ENCODE measurements at regions not wholly inside any gene's neighbourhood (a gene's known extent, or its start where the extent isn't known, plus 50 kb on each side); places are given as distances from the start of the nearest gene placed in this dataset.

- peaks cover 0 to 41% (median 33%) of the 10 kb centered on the region in 10 experiments; a peak in 16 of 20 replicates for H3K4me1 ChIP-seq
- peaks cover 0 to 11% (median 6%) of the 10 kb centered on the region in 11 experiments; a peak in 12 of 22 replicates for H3K9me3 ChIP-seq (replicated peaks in 1 of 11)
- no peaks in the 10 kb centered on the region for H3K27me3 ChIP-seq
- TF ChIP-seq Cebpa-rat (IDR thresholded peaks at IDR 0.05), result no peak
- no peak overlapping the region for H3K27ac ChIP-seq
- no peaks in the 10 kb centered on the region for H4K20me1 ChIP-seq
- H3K4me2 ChIP-seq, result peak overlapping the region in 1 of 11 experiments; percentile 70; a peak in 2 of 22 replicates
- no peak overlapping the region for H3K4me3 ChIP-seq
- H3K9ac ChIP-seq, result no peak overlapping the region
- H3K36me3 ChIP-seq, result no peaks in the 10 kb centered on the region
Measured at GRCh38 chr22:49423125-49423650, 404.5 kb downstream of the BRD1 start.

- Histone ChIP-seq H3K36me3 (no peaks in the 10 kb centered on the region), H3K27ac (no peak overlapping the region), H3K4me3 (no peak overlapping the region), H3K9me3 (replicated peaks in 1 of 11) (peaks cover 0 to 11% (median 6%) of the 10 kb centered on the region in 11 experiments; a peak in 12 of 22 replicates), H3K4me2 (peak overlapping the region in 1 of 11 experiments; percentile 70; a peak in 2 of 22 replicates), H3K4me1 (peaks cover 0 to 41% (median 33%) of the 10 kb centered on the region in 10 experiments; a peak in 16 of 20 replicates), H3K27me3 (no peaks in the 10 kb centered on the region), H4K20me1 (no peaks in the 10 kb centered on the region), H3K9ac (no peak overlapping the region)
- TF ChIP-seq Cebpa-rat (IDR thresholded peaks at IDR 0.05), result no peak
Measured at GRCh38 chr22:49422701-49423100, 405.0 kb downstream of the BRD1 start.

- Histone ChIP-seq H3K4me2 (no peak overlapping the region), H3K4me1 (peaks cover 0 to 25% (median 19%) of the 10 kb centered on the region in 10 experiments; a peak in 13 of 20 replicates), H3K27me3 (no peaks in the 10 kb centered on the region), H3K9me3 (replicated peaks in 1 of 11) (peaks cover 0 to 11% (median 6%) of the 10 kb centered on the region in 11 experiments; a peak in 12 of 22 replicates), H3K9ac (no peak overlapping the region), H3K4me3 (no peak overlapping the region), H3K27ac (no peak overlapping the region), H4K20me1 (no peaks in the 10 kb centered on the region), H3K36me3 (no peaks in the 10 kb centered on the region)
- no peak for TF ChIP-seq Cebpa-rat (IDR thresholded peaks at IDR 0.05)
Measured at GRCh38 chr22:49420651-49421050, 407.0 kb downstream of the BRD1 start.

GRCh38 chr22:49419661-49420060 is 408.0 kb downstream of the BRD1 start:
- no peaks in the 10 kb centered on the region for H3K27me3 ChIP-seq
- H4K20me1 ChIP-seq, result no peaks in the 10 kb centered on the region
- no peaks in the 10 kb centered on the region for H3K36me3 ChIP-seq
- no peak overlapping the region for H3K4me3 ChIP-seq
- peaks cover 0 to 11% (median 6%) of the 10 kb centered on the region in 11 experiments; a peak in 12 of 22 replicates for H3K9me3 ChIP-seq (replicated peaks in 1 of 11)
- H3K4me2 ChIP-seq, result no peak overlapping the region
- H3K4me1 ChIP-seq, result peaks cover 0 to 15% (median 9%) of the 10 kb centered on the region in 10 experiments; a peak in 12 of 20 replicates
- H3K27ac ChIP-seq, result no peak overlapping the region
- TF ChIP-seq Cebpa-rat (IDR thresholded peaks at IDR 0.05), result no peak
- no peak overlapping the region for H3K9ac ChIP-seq

- Histone ChIP-seq H3K27ac (no peak overlapping the region), H3K4me3 (no peak overlapping the region), H3K4me1 (peaks cover 0 to 8% (median 2%) of the 10 kb centered on the region in 10 experiments; a peak in 10 of 20 replicates), H3K9ac (no peak overlapping the region), H3K9me3 (replicated peaks in 1 of 11) (peaks cover 0 to 11% (median 6%) of the 10 kb centered on the region in 11 experiments; a peak in 12 of 22 replicates), H3K4me2 (no peak overlapping the region), H3K36me3 (no peaks in the 10 kb centered on the region), H3K27me3 (no peaks in the 10 kb centered on the region), H4K20me1 (no peaks in the 10 kb centered on the region)
- no peak for TF ChIP-seq Cebpa-rat (IDR thresholded peaks at IDR 0.05)
Measured at GRCh38 chr22:49418943-49419342, 408.7 kb downstream of the BRD1 start.

- Histone ChIP-seq H3K27ac (no peak overlapping the region), H3K4me3 (no peak overlapping the region), H3K4me1 (peaks cover 0 to 4% (median 0%) of the 10 kb centered on the region in 10 experiments; a peak in 1 of 20 replicates), H3K36me3 (no peaks in the 10 kb centered on the region), H3K27me3 (no peaks in the 10 kb centered on the region), H3K9ac (no peak overlapping the region), H3K4me2 (no peak overlapping the region), H3K9me3 (replicated peaks in 1 of 11) (peaks cover 0 to 11% (median 6%) of the 10 kb centered on the region in 11 experiments; a peak in 12 of 22 replicates), H4K20me1 (no peaks in the 10 kb centered on the region)
- TF ChIP-seq Cebpa-rat (IDR thresholded peaks at IDR 0.05), result no peak
Measured at GRCh38 chr22:49418341-49418894, 409.3 kb downstream of the BRD1 start.

- no peaks in the 10 kb centered on the region for H3K27me3 ChIP-seq
- no peaks in the 10 kb centered on the region for H3K36me3 ChIP-seq
- H3K9me3 ChIP-seq (replicated peaks in 1 of 11), result peaks cover 0 to 11% (median 6%) of the 10 kb centered on the region in 11 experiments; a peak in 12 of 22 replicates
- H3K27ac ChIP-seq, result no peak overlapping the region
- TF ChIP-seq Cebpa-rat (IDR thresholded peaks at IDR 0.05), result no peak
- no peaks in the 10 kb centered on the region for H3K4me1 ChIP-seq
- no peak overlapping the region for H3K4me3 ChIP-seq
- H3K9ac ChIP-seq, result no peak overlapping the region
- H4K20me1 ChIP-seq, result no peaks in the 10 kb centered on the region
- no peak overlapping the region for H3K4me2 ChIP-seq
Measured at GRCh38 chr22:49417833-49418232, 409.8 kb downstream of the BRD1 start.

GRCh38 chr22:49417326-49417725 is 410.3 kb downstream of the BRD1 start:
- H3K4me2 ChIP-seq, result no peak overlapping the region
- no peak overlapping the region for H3K4me3 ChIP-seq
- peaks cover 0 to 11% (median 6%) of the 10 kb centered on the region in 11 experiments; a peak in 12 of 22 replicates for H3K9me3 ChIP-seq (replicated peaks in 1 of 11)
- no peaks in the 10 kb centered on the region for H3K27me3 ChIP-seq
- H3K9ac ChIP-seq, result no peak overlapping the region
- no peaks in the 10 kb centered on the region for H3K36me3 ChIP-seq
- no peaks in the 10 kb centered on the region for H4K20me1 ChIP-seq
- no peak for TF ChIP-seq Cebpa-rat (IDR thresholded peaks at IDR 0.05)
- no peak overlapping the region for H3K27ac ChIP-seq
- no peaks in the 10 kb centered on the region for H3K4me1 ChIP-seq

- H4K20me1 ChIP-seq, result no peaks in the 10 kb centered on the region
- peaks cover 1 to 6% (median 3%) of the 10 kb centered on the region in 11 experiments; a peak in 15 of 22 replicates for H3K9me3 ChIP-seq (replicated peaks in 1 of 11)
- H3K4me3 ChIP-seq, result no peak overlapping the region
- no peaks in the 10 kb centered on the region for H3K36me3 ChIP-seq
- no peak for TF ChIP-seq Cebpa-rat (IDR thresholded peaks at IDR 0.05)
- H3K9ac ChIP-seq, result no peak overlapping the region
- no peak overlapping the region for H3K4me2 ChIP-seq
- no peaks in the 10 kb centered on the region for H3K27me3 ChIP-seq
- no peaks in the 10 kb centered on the region for H3K4me1 ChIP-seq
- no peak overlapping the region for H3K27ac ChIP-seq
Measured at GRCh38 chr22:49415151-49415951, 412.3 kb downstream of the BRD1 start.
